Small intestine (tissue), 7 donors: ENCODE measurements at regions not wholly inside any gene's neighbourhood (a gene's known extent, or its start where the extent isn't known, plus 50 kb on each side); places are given as distances from the start of the nearest gene placed in this dataset.

Source experiments
- DNase-seq, 2 donors: peaks; one replicate each; pipeline versions ENCODE4 v3.0.0 to v3.0.0-alpha.2; 2013
- FAIRE-seq: peaks from 2 replicates; lab custom pipeline; 2012; peaks lifted over from hg19 to GRCh38; lab: Jason Lieb, UNC
- H3K27ac ChIP-seq, 3 donors: one replicate each; pipeline ENCODE4 v1.5.1; 2013; ENCODE audit warnings: low read length in 2 of 3, mild to moderate bottlenecking in 2 of 3, control low read depth in 1 of 3, inconsistent platforms in 1 of 3, low read depth in 1 of 3, moderate library complexity in 1 of 3
- H3K27me3 ChIP-seq, 3 donors: one replicate each; pipeline ENCODE4 v1.6.1; 2013; ENCODE audit warnings: low read length in 3 of 3, inconsistent platforms in 1 of 3; ENCODE audit not compliant: control insufficient read depth in 3 of 3, insufficient read depth in 3 of 3
- H3K36me3 ChIP-seq, 3 donors: one replicate each; pipeline ENCODE4 v1.6.1; 2013; ENCODE audit warnings: low read length in 3 of 3, inconsistent platforms in 1 of 3, low read depth in 1 of 3, mild to moderate bottlenecking in 1 of 3, moderate library complexity in 1 of 3; ENCODE audit not compliant: control insufficient read depth in 3 of 3, insufficient read depth in 2 of 3
- H3K4me1 ChIP-seq, 3 donors: one replicate each; pipeline ENCODE4 v1.6.1; 2013; ENCODE audit warnings: low read length in 2 of 3, inconsistent platforms in 1 of 3, low read depth in 1 of 3, mild to moderate bottlenecking in 1 of 3, moderate library complexity in 1 of 3; ENCODE audit not compliant: control insufficient read depth in 3 of 3, insufficient read depth in 2 of 3
- H3K4me3 ChIP-seq, 3 donors: one replicate each; pipeline ENCODE4 v1.5.1; 2013; ENCODE audit warnings: low read length in 3 of 3, control low read depth in 1 of 3, inconsistent platforms in 1 of 3, low read depth in 1 of 3, mild to moderate bottlenecking in 1 of 3, moderate library complexity in 1 of 3
- H3K9me3 ChIP-seq, 2 donors: one replicate each; pipeline ENCODE4 v1.6.1; 2013; ENCODE audit warnings: low read depth in 1 of 2, low read length in 1 of 2; ENCODE audit not compliant: control insufficient read depth in 2 of 2, insufficient read depth in 1 of 2
- WGBS, 3 donors: extraction: QIAGEN DNeasy Blood & Tissue Kit; methylation state at CpG; one replicate each; pipeline ENCODE4 v1.1.7; 2013; 5-methylcytosine and 5-hydroxymethylcytosine counted together
- donor health status: healthy with polysubstance abuse.
- donor health status: control.
- donor health status: control.
- donor health status: Bipolar disorder and iron deficiency.
- donor health status: healthy.

GRCh38 chr7:20892776-20893175 is 106.1 kb upstream of the SP8 start:
- 0 to 33% (median 31%) methylated on average over 1 of the region's 1 CpG for WGBS, 3 donors
- no peaks in the 10 kb centered on the region for H3K27me3 ChIP-seq
- no peaks in the 10 kb centered on the region for H3K4me1 ChIP-seq
- no peaks in the 10 kb centered on the region for H3K36me3 ChIP-seq
- no peak overlapping the region for H3K4me3 ChIP-seq
- DNase-seq: no peak
- H3K9me3 ChIP-seq: peaks cover 0 to 2% of the 10 kb centered on the region in 2 donors
- no peak overlapping the region for H3K27ac ChIP-seq
- FAIRE-seq: no peak

GRCh38 chr7:20894806-20895205 is 108.1 kb upstream of the SP8 start:
- no peak for FAIRE-seq
- no peak overlapping the region for H3K27ac ChIP-seq
- no peaks in the 10 kb centered on the region for H3K4me1 ChIP-seq
- no peak overlapping the region for H3K4me3 ChIP-seq
- no peaks in the 10 kb centered on the region for H3K9me3 ChIP-seq
- DNase-seq: no peak
- no peaks in the 10 kb centered on the region for H3K27me3 ChIP-seq
- H3K36me3 ChIP-seq: no peaks in the 10 kb centered on the region

GRCh38 chr7:20895563-20895962 is 108.9 kb upstream of the SP8 start:
- DNase-seq: no peak
- 64 to 72% (median 69%) methylated on average over 5 of the region's 5 CpGs for WGBS, 3 donors

GRCh38 chr7:20896996-20897395 is 110.3 kb upstream of the SP8 start:
- Histone ChIP-seq H3K4me1 (no peaks in the 10 kb centered on the region), H3K4me3 (no peak overlapping the region), H3K36me3 (no peaks in the 10 kb centered on the region), H3K27me3 (no peaks in the 10 kb centered on the region), H3K9me3 (peaks cover 0 to 2% of the 10 kb centered on the region in 2 donors), H3K27ac (no peak overlapping the region)
- DNase-seq (no peak), FAIRE-seq (no peak)
- 75 to 89% (median 78%) methylated on average over 2 of the region's 2 CpGs for WGBS, 3 donors

More at GRCh38 chr7:20895563-20895962, 108.9 kb upstream of the SP8 start:
- Histone ChIP-seq H3K27me3 (no peaks in the 10 kb centered on the region), H3K4me3 (no peak overlapping the region), H3K36me3 (no peaks in the 10 kb centered on the region), H3K9me3 (no peaks in the 10 kb centered on the region), H3K27ac (no peak overlapping the region), H3K4me1 (no peaks in the 10 kb centered on the region)
- no peak for FAIRE-seq

- H3K9me3 ChIP-seq: peaks cover 0 to 3% of the 10 kb centered on the region in 2 donors
- DNase-seq: no peak
- no peaks in the 10 kb centered on the region for H3K36me3 ChIP-seq
- WGBS, 3 donors: 25 to 30% (median 29%) methylated on average over 3 of the region's 3 CpGs
- no peak overlapping the region for H3K27ac ChIP-seq
- no peak for FAIRE-seq
- no peak overlapping the region for H3K4me3 ChIP-seq
- no peaks in the 10 kb centered on the region for H3K27me3 ChIP-seq
- no peaks in the 10 kb centered on the region for H3K4me1 ChIP-seq
Observed at GRCh38 chr7:20906801-20907453, 120.2 kb upstream of the SP8 start.

GRCh38 chr7:20911081-20911480 is 124.4 kb upstream of the SP8 start:
- Histone ChIP-seq H3K36me3 (no peaks in the 10 kb centered on the region), H3K4me1 (no peaks in the 10 kb centered on the region), H3K27ac (no peak overlapping the region), H3K4me3 (no peak overlapping the region), H3K9me3 (no peaks in the 10 kb centered on the region), H3K27me3 (no peaks in the 10 kb centered on the region)
- DNase-seq (no peak), FAIRE-seq (no peak)
- WGBS, 3 donors: 77 to 89% (median 79%) methylated on average over 4 of the region's 4 CpGs

- WGBS, 3 donors: 76 to 78% (median 78%) methylated on average over 9 of the region's 9 CpGs
- H3K4me1 ChIP-seq: no peaks in the 10 kb centered on the region
- DNase-seq: no peak
- H3K27me3 ChIP-seq: no peaks in the 10 kb centered on the region
- no peak overlapping the region for H3K27ac ChIP-seq
- H3K9me3 ChIP-seq: no peaks in the 10 kb centered on the region
- FAIRE-seq: no peak
- no peaks in the 10 kb centered on the region for H3K36me3 ChIP-seq
- no peak overlapping the region for H3K4me3 ChIP-seq
Observed at GRCh38 chr7:20913853-20914252, 127.2 kb upstream of the SP8 start.

- Histone ChIP-seq H3K4me1 (no peaks in the 10 kb centered on the region), H3K36me3 (no peaks in the 10 kb centered on the region), H3K4me3 (no peak overlapping the region), H3K27ac (no peak overlapping the region), H3K9me3 (no peaks in the 10 kb centered on the region), H3K27me3 (no peaks in the 10 kb centered on the region)
- DNase-seq (no peak), FAIRE-seq (no peak)
- WGBS, 3 donors: 11 to 39% (median 30%) methylated on average over 1 of the region's 1 CpG
Observed at GRCh38 chr7:20916311-20916710, 129.6 kb upstream of the SP8 start.

GRCh38 chr7:20917603-20918002 is 130.9 kb upstream of the SP8 start:
- no peak overlapping the region for H3K27ac ChIP-seq
- H3K4me3 ChIP-seq: no peak overlapping the region
- DNase-seq (no peak), FAIRE-seq (no peak)
- no peaks in the 10 kb centered on the region for H3K27me3 ChIP-seq
- WGBS, 3 donors: 58 to 73% (median 72%) methylated on average over 3 of the region's 3 CpGs
- H3K9me3 ChIP-seq: no peaks in the 10 kb centered on the region
- no peaks in the 10 kb centered on the region for H3K4me1 ChIP-seq
- H3K36me3 ChIP-seq: no peaks in the 10 kb centered on the region
